SK-N-SH (cell line): ENCODE measurements at regions not wholly inside any gene's neighbourhood (a gene's known extent, or its start where the extent isn't known, plus 50 kb on each side); places are given as distances from the start of the nearest gene placed in this dataset.

Experiments
- CTCF ChIA-PET: fragments of 300-600, 350-600 bp; formaldehyde crosslinking; extraction: SDS; loops from one replicate; lab custom pipeline; 2021; lab: Yijun Ruan, JAX
- POLR2A ChIA-PET: fragments of 350-600 bp; sonication (Branson Sonifier 250); formaldehyde crosslinking; extraction: SDS; loops from one replicate; lab custom pipeline; 2020; ENCODE audit warnings: antibody characterized with exemption, inconsistent platforms; lab: Yijun Ruan, JAX
- DNase-seq: peaks from one replicate; pipeline ENCODE4 v3.0.0; 2012
- H2AFZ ChIP-seq: fragments of 200-600 bp; sonication (generic); 2 replicates; pipeline ENCODE4 v1.8.1; 2016; ENCODE audit warnings: antibody characterized with exemption, mild to moderate bottlenecking, low read depth
- H3F3A ChIP-seq: fragments of 200-600 bp; sonication (generic); replicated peaks from 2 replicates; pipeline ENCODE3; 2016; ENCODE audit warnings: antibody characterized with exemption, mild to moderate bottlenecking; ENCODE audit not compliant: insufficient read depth
- H3K27ac ChIP-seq, 2 experiments: fragments of 200-500 bp in 1 of 2; fragments of 200-600 bp in 1 of 2; sonication (Bioruptor generic) in 1 of 2; sonication (generic), shearing (Covaris generic) in 1 of 2; 2 replicates each; pipeline versions ENCODE4 v1.5.1 to v1.6.1; 2014 to 2016; ENCODE audit warnings: low read depth in 2 of 2, inconsistent platforms in 1 of 2, low read length in 1 of 2, mild to moderate bottlenecking in 1 of 2, mixed read lengths in 1 of 2
- H3K27me3 ChIP-seq: fragments of 200-600 bp; sonication (generic), shearing (Covaris generic); 2 replicates; pipeline ENCODE4 v1.6.1; 2016; ENCODE audit warnings: mixed run types; ENCODE audit not compliant: insufficient read depth
- H3K36me3 ChIP-seq, 2 experiments: fragments of 200-500 bp in 1 of 2; fragments of 200-600 bp in 1 of 2; sonication (Bioruptor generic) in 1 of 2; sonication (generic) in 1 of 2; replicated peaks in 1 of 2; 2 replicates each; pipeline versions ENCODE3 to v1.5.1; 2014 to 2016; ENCODE audit warnings: low read length in 1 of 2, mild to moderate bottlenecking in 1 of 2; ENCODE audit not compliant: insufficient read depth in 2 of 2, control insufficient read depth in 1 of 2
- H3K4me1 ChIP-seq, 2 experiments: fragments of 200-500 bp in 1 of 2; fragments of 200-600 bp in 1 of 2; sonication (Bioruptor generic) in 1 of 2; sonication (generic), shearing (Covaris generic) in 1 of 2; 2 replicates each; pipeline versions ENCODE4 v1.5.1 to v1.6.1; 2014 to 2016; ENCODE audit warnings: low read depth in 1 of 2, low read length in 1 of 2, mixed run types in 1 of 2; ENCODE audit not compliant: insufficient read depth in 2 of 2, control insufficient read depth in 1 of 2
- H3K4me2 ChIP-seq: fragments of 200-600 bp; sonication (generic), shearing (Covaris generic); 2 replicates; pipeline ENCODE4 v1.6.1; 2017; ENCODE audit warnings: mixed run types
- H3K4me3 ChIP-seq, 2 experiments: fragments of 200-500 bp in 1 of 2; fragments of 200-600 bp in 1 of 2; sonication (Bioruptor generic) in 1 of 2; sonication (generic), shearing (Covaris generic) in 1 of 2; 2 replicates each; pipeline versions ENCODE4 v1.5.1 to v1.8.1; 2014 to 2016; ENCODE audit warnings: low read depth in 2 of 2, inconsistent platforms in 1 of 2, low read length in 1 of 2, mild to moderate bottlenecking in 1 of 2, mixed read lengths in 1 of 2, moderate library complexity in 1 of 2
- H3K79me2 ChIP-seq: fragments of 200-600 bp; sonication (generic); 2 replicates; pipeline ENCODE4 v1.8.1; 2017; ENCODE audit warnings: mild to moderate bottlenecking; ENCODE audit not compliant: insufficient read depth
- H3K9ac ChIP-seq: fragments of 200-600 bp; sonication (generic); 2 replicates; pipeline ENCODE4 v1.6.1; 2017; ENCODE audit warnings: mixed run types
- H3K9me2 ChIP-seq: fragments of 200-600 bp; sonication (generic); 2 replicates; pipeline ENCODE4 v1.6.1; 2017; ENCODE audit warnings: mixed run types
- H3K9me3 ChIP-seq: fragments of 200-600 bp; sonication (generic); 2 replicates; pipeline ENCODE4 v1.6.1; 2017; ENCODE audit warnings: mixed run types, mild to moderate bottlenecking, moderate library complexity
- H4K20me1 ChIP-seq: fragments of 200-600 bp; sonication (generic); 2 replicates; pipeline ENCODE4 v1.6.1; 2017; ENCODE audit warnings: mild to moderate bottlenecking, mixed run types; ENCODE audit not compliant: insufficient read depth
- CHD2 ChIP-seq: fragments of 150-350 bp; IDR thresholded peaks from 2 replicates; pipeline ENCODE4 v1.6.1; 2018; ENCODE audit warnings: low read length; ENCODE audit not compliant: partially characterized antibody
- ELF1 ChIP-seq: IDR thresholded peaks from 2 replicates; pipeline ENCODE4 v1.4.0; 2012
- EP300 ChIP-seq, 2 experiments: IDR thresholded peaks; 2 replicates each; pipeline versions ENCODE4 v1.4.0 to v1.6.1; 2012; ENCODE audit warnings: borderline replicate concordance in 1 of 2, low read depth in 1 of 2, low read length in 1 of 2
- FOSL2 ChIP-seq: IDR thresholded peaks from 2 replicates; pipeline ENCODE4 v1.4.0; 2012; ENCODE audit warnings: low read depth, mild to moderate bottlenecking, moderate library complexity, borderline replicate concordance
- FOXM1 ChIP-seq: IDR thresholded peaks from 2 replicates; pipeline ENCODE4 v1.4.0; 2012; ENCODE audit warnings: low read depth, mild to moderate bottlenecking
- IRF3 ChIP-seq: fragments of 150-350 bp; IDR thresholded peaks from 2 replicates; pipeline ENCODE4 v1.6.1; 2016; ENCODE audit warnings: mild to moderate bottlenecking, low read depth, low read length
- JUND ChIP-seq: IDR thresholded peaks from 2 replicates; pipeline ENCODE4 v1.4.0; 2012
- MEF2A ChIP-seq: IDR thresholded peaks from 2 replicates; pipeline ENCODE4 v1.4.0; 2012; ENCODE audit warnings: low read depth, borderline replicate concordance
- NFIC ChIP-seq: IDR thresholded peaks from 2 replicates; pipeline ENCODE4 v1.4.0; 2012; ENCODE audit warnings: borderline replicate concordance
- POLR2AphosphoS5 ChIP-seq: IDR thresholded peaks from 2 replicates; pipeline ENCODE4 v1.6.1; 2012; ENCODE audit warnings: low read depth, low read length
- RAD21 ChIP-seq: IDR thresholded peaks from 2 replicates; pipeline ENCODE4 v1.6.1; 2012; ENCODE audit warnings: mild to moderate bottlenecking, low read length
- REST ChIP-seq: IDR thresholded peaks from 2 replicates; pipeline ENCODE4 v1.6.1; 2012; ENCODE audit warnings: mild to moderate bottlenecking, low read depth, low read length, moderate library complexity
- RFX5 ChIP-seq: IDR thresholded peaks from 2 replicates; pipeline ENCODE4 v1.6.1; 2012; ENCODE audit warnings: mild to moderate bottlenecking, improper control_type of control experiment, low read length
- RXRA ChIP-seq: IDR thresholded peaks from 2 replicates; pipeline ENCODE4 v1.4.0; 2012; ENCODE audit warnings: low read depth, mild to moderate bottlenecking, borderline replicate concordance
- SIN3A ChIP-seq: IDR thresholded peaks from 2 replicates; pipeline ENCODE4 v1.6.1; 2012; ENCODE audit warnings: low read depth, mild to moderate bottlenecking, low read length, moderate library complexity, borderline replicate concordance
- SMC3 ChIP-seq: IDR thresholded peaks from 2 replicates; pipeline ENCODE4 v1.6.1; 2012; ENCODE audit warnings: low read depth, low read length, improper control_type of control experiment
- TAF1 ChIP-seq: IDR thresholded peaks from 2 replicates; pipeline ENCODE4 v1.6.1; 2012; ENCODE audit warnings: low read depth, mild to moderate bottlenecking, low read length, moderate library complexity, borderline replicate concordance
- TCF12 ChIP-seq: IDR thresholded peaks from 2 replicates; pipeline ENCODE4 v1.4.0; 2012
- TEAD4 ChIP-seq: IDR thresholded peaks from 2 replicates; pipeline ENCODE4 v1.4.0; 2012; ENCODE audit warnings: mild to moderate bottlenecking, borderline replicate concordance; ENCODE audit not compliant: insufficient read depth
- WGBS: methylation state at CpG from one replicate; pipeline ENCODE4 v1.1.6; 2017; ENCODE audit warnings: low lambda C conversion rate; 5-methylcytosine and 5-hydroxymethylcytosine counted together
- TF ChIP-seq, protein P1 (sequence below): IDR thresholded peaks from 2 replicates; pipeline ENCODE4 v1.4.0; 2012; ENCODE audit warnings: low read depth
- TF ChIP-seq, protein P2 (sequence below): IDR thresholded peaks from 2 replicates; pipeline ENCODE4 v1.4.0; 2012; ENCODE audit warnings: low read depth, borderline replicate concordance
- TF ChIP-seq, protein P3 (sequence below): fragments of 200-600 bp; sonication (generic); IDR thresholded peaks from 2 replicates; pipeline ENCODE4 v1.6.1; 2017; ENCODE audit warnings: antibody characterized with exemption, mild to moderate bottlenecking, moderate library complexity

GRCh38 chr2:66674087-66674486 lies 239.2 kb downstream of the MEIS1 start:
- no peak overlapping the region for H3K9ac ChIP-seq
- H3K79me2 ChIP-seq = no peaks in the 10 kb centered on the region
- H3K4me3 ChIP-seq = no peak overlapping the region
- H3K9me3 ChIP-seq = no peaks in the 10 kb centered on the region
- 48% methylated on average over 1 of the region's 1 CpG for WGBS
- H3K4me1 ChIP-seq = no peaks in the 10 kb centered on the region
- ChIA-PET POLR2A (no interaction called here), CTCF (no interaction called here)
- DNase-seq = no peak
- H2AFZ ChIP-seq = no peak overlapping the region
- no peaks in the 10 kb centered on the region for H3K27me3 ChIP-seq
- no peak overlapping the region for H3K27ac ChIP-seq
- no peaks in the 10 kb centered on the region for H4K20me1 ChIP-seq
- no peaks in the 10 kb centered on the region for H3K36me3 ChIP-seq
- no peaks in the 10 kb centered on the region for H3F3A ChIP-seq
- no peak overlapping the region for H3K4me2 ChIP-seq
- no peak for TF ChIP-seq MEF2A
- TF ChIP-seq JUND = no peak
- no peak for TF ChIP-seq IRF3
- no peak for TF ChIP-seq ELF1
- TF ChIP-seq, protein P1, sequence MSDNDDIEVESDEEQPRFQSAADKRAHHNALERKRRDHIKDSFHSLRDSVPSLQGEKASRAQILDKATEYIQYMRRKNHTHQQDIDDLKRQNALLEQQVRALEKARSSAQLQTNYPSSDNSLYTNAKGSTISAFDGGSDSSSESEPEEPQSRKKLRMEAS = no peak
- no peak for TF ChIP-seq TEAD4
- no peak for TF ChIP-seq SIN3A
- no peaks in the 10 kb centered on the region for H3K9me2 ChIP-seq

DNA sequence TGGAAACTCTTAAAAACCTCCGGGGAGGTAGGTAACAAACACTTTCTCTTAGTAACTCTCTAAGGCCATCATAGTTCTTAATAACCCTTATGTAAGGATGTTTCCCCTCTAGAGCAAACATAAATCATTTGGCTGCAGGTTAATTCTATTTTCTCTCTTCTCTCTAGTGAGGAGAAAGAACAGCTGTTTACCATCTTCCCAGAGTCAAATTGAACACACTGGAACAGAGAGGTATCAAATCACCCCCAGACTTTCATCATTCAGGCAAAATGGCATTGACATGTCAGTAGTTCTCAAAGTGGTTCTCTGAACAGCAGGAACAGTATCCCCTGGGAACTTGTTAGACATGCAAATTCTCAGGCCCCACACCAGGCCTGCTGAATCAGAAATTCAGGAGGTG lies 240.7 kb downstream of the MEIS1 start:
- DNase-seq = no peak
- Histone ChIP-seq H3K36me3 (no peaks in the 10 kb centered on the region), H3F3A (no peaks in the 10 kb centered on the region), H3K27me3 (no peaks in the 10 kb centered on the region), H3K4me2 (no peak overlapping the region), H3K27ac (no peak overlapping the region), H3K9me3 (no peaks in the 10 kb centered on the region), H2AFZ (no peak overlapping the region), H4K20me1 (no peaks in the 10 kb centered on the region), H3K9me2 (no peaks in the 10 kb centered on the region), H3K79me2 (no peaks in the 10 kb centered on the region), H3K9ac (no peak overlapping the region), H3K4me3 (no peak overlapping the region), H3K4me1 (no peaks in the 10 kb centered on the region)
- ChIA-PET CTCF (no interaction called here), POLR2A (no interaction called here)
- 63% methylated on average over 1 of the region's 1 CpG for WGBS
- TF ChIP-seq FOXM1 (no peak), TAF1 (no peak), RFX5 (no peak), POLR2AphosphoS5 (no peak), TCF12 (no peak), RXRA (no peak), RAD21 (no peak), REST (no peak), CHD2 (no peak), FOSL2 (no peak), EP300 (IDR thresholded peaks at IDR 0.05; ENCODE audit: borderline replicate concordance in 1 of 2, low read depth in 1 of 2, low read length in 1 of 2) (no peak), NFIC (no peak), SMC3 (no peak)
- TF ChIP-seq, protein P2, sequence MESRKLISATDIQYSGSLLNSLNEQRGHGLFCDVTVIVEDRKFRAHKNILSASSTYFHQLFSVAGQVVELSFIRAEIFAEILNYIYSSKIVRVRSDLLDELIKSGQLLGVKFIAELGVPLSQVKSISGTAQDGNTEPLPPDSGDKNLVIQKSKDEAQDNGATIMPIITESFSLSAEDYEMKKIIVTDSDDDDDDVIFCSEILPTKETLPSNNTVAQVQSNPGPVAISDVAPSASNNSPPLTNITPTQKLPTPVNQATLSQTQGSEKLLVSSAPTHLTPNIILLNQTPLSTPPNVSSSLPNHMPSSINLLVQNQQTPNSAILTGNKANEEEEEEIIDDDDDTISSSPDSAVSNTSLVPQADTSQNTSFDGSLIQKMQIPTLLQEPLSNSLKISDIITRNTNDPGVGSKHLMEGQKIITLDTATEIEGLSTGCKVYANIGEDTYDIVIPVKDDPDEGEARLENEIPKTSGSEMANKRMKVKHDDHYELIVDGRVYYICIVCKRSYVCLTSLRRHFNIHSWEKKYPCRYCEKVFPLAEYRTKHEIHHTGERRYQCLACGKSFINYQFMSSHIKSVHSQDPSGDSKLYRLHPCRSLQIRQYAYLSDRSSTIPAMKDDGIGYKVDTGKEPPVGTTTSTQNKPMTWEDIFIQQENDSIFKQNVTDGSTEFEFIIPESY = no peak
- TF ChIP-seq, protein P1 = no peak
- TF ChIP-seq, protein P3, sequence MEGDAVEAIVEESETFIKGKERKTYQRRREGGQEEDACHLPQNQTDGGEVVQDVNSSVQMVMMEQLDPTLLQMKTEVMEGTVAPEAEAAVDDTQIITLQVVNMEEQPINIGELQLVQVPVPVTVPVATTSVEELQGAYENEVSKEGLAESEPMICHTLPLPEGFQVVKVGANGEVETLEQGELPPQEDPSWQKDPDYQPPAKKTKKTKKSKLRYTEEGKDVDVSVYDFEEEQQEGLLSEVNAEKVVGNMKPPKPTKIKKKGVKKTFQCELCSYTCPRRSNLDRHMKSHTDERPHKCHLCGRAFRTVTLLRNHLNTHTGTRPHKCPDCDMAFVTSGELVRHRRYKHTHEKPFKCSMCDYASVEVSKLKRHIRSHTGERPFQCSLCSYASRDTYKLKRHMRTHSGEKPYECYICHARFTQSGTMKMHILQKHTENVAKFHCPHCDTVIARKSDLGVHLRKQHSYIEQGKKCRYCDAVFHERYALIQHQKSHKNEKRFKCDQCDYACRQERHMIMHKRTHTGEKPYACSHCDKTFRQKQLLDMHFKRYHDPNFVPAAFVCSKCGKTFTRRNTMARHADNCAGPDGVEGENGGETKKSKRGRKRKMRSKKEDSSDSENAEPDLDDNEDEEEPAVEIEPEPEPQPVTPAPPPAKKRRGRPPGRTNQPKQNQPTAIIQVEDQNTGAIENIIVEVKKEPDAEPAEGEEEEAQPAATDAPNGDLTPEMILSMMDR = no peak
